Stimulated activated CD4-positive, alpha-beta T cell treated with anti-CD3 and anti-CD28 coated beads, Interleukin-12 subunit alpha, Interleukin-12 subunit beta, amount 100 ng/mL, for 24 hours (primary cell): ENCODE measurements at regions not wholly inside any gene's neighbourhood (a gene's known extent, or its start where the extent isn't known, plus 50 kb on each side); places are given as distances from the start of the nearest gene placed in this dataset.
A peak's percentile ranks its signal among the peaks of the same experiment; 100 is the strongest.

Source experiments
- DNase-seq, 2 experiments: peaks; one replicate each; pipeline ENCODE4 v3.0.0-alpha.2; 2020; ENCODE audit warnings: low read depth in 2 of 2

DNA sequence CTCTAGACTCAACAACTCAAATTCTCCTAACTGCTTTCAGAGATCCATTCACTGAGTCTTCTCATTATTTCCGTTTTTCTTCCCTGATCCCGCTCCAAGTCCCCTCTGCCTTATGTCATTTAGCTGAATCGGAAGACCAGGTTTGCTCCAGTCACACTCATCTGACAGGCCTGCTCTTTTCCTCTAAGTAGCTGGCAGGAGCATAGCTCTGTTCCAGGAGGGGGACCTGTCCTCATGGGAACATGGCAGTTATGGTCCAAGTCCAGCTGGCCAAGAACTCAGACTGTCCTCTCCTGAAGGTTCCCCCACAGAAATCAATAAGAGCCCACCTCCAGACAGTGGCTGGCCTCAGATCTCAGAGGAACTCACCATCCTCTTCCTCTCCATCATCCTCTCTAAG is 130.9 kb upstream of the SERP2 start:
- DNase-seq: no peak

DNA sequence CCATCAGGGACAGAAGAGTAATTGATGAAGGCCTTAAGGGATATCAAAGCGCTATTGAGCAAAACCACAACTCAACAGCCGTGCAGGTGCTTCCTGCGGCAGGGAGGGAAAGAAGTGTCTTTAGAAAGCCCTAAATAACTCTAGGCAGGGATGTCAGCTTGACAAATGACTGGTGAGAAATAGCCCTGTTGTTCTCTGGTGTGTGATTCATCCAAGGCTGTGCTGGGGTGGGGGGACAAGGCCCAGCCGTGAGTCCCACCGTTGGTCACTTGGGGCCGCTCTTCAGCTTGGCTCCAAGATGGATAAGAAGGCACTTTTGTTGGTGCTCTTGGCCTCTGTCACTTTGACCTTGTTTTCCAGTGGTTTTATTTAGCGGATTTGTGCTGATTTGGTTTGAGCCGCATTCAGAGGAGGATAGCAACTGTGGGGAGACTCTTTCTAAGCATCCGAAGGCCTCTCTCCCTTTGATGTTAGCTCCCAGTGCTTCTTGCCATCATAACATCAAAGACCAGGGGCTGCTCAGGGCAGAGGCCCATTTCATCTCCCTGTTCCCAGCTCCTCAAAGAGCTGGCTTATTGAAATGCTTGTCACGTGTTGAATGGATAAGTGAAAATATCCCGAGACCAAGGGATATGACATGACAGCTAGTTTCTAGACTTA is 130.3 kb upstream of the SERP2 start:
- DNase-seq: no peak

DNA sequence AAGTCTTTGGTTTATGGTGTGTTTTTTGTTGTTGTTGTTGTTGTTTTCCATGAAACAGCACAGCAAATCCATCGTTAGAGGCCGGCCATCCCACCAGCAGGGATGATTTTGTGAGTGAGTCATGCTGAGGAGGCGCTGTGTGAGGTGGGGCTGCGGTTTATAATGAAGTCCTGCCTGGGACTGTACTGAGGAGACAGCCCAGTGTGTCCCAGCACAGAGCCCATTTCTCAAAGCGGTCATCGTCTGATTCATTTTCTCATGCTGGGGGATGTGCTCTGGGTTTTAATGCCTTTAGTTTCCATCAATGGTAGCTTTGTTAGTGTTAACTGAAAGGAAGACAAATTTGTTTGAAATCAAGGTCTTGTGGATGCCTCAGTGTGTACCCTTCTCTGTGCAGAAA is 129.3 kb upstream of the SERP2 start:
- DNase-seq: no peak

DNA sequence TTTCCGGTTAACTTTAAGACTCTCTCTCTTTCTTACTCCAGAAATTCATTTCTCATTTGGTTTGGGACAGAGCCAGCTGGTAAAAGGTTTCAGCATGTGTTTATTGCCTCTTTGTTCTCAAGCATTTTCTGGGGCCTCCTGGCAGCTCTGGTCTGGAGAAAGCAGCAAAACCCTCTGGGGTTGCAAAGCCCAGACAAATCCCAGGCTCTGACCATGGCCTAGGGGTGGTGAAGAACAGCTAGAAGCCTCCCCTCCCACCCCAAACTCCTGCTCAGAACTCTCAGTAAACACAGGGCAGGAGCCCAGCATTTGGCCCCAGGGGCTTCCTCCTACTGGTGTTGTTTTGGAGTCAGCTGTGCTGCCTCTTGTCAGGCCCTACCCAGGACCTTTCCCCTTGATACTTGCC is 124.2 kb upstream of the SERP2 start:
- DNase-seq: no peak

DNA sequence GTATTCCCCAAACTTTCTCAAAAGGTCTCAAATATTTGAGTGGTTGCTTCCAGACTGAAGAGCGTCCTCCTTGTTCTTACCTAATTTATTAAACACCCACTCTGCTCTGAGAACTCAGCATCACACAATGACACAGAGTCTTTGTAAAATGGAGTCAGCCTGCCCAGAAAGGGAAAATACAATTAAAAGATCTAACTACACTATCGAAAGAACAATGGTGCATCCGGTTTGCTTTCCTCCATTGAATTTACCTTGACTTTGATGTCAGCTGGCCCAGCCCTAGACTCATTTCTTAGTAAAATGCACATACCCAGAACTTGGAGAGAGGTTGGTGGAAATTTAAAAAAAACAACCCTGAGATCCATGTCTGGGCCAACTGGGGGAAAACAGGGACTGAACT is 120.7 kb upstream of the SERP2 start:
- no peak for DNase-seq

DNA sequence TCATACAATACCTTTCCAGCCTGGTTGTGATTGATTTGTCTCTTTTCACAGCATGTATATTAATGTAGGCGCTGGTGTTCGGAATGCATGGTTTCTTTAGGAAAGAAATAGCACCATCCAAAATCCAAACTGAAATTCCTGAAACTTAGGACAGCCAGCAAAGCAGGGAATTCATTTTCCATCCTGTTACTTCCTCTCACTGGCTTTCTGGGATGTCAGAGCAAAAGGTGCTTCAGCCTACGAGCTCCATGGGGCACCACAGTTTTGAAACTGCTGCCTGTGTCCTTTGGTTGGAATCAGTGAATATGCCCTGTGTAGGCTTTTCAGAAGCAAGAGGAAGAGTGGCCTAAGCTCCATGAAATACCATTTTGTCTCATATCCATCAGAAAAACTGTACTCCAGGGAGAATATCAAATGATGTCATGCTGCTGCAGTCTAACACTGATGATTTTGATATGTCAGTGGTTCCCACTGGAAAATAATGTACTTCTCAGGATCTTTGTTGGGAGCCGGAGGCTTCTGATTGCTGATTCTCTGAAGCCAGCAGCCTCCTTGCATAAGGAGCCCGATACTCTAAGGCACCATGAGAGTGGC is 117.8 kb upstream of the SERP2 start:
- no peak for DNase-seq

DNA sequence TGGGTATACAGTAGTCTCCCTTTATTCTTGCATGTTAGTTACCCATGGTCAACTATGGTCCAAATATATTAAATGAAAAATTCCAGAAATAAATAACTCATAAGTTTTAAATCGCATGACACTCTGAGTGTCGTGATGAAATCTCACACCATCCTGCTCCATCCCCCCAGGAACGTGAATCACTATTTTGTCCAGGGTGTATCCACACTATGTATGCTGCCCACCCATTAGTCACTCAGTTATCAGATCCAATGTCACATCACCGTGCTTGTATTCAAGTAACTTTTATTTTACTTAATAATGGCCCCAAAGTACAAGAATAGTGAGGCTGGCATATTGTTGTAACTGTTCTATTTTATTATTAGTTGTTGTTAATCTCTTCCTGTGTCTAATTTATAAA is 115.8 kb upstream of the SERP2 start:
- DNase-seq: no peak

DNA sequence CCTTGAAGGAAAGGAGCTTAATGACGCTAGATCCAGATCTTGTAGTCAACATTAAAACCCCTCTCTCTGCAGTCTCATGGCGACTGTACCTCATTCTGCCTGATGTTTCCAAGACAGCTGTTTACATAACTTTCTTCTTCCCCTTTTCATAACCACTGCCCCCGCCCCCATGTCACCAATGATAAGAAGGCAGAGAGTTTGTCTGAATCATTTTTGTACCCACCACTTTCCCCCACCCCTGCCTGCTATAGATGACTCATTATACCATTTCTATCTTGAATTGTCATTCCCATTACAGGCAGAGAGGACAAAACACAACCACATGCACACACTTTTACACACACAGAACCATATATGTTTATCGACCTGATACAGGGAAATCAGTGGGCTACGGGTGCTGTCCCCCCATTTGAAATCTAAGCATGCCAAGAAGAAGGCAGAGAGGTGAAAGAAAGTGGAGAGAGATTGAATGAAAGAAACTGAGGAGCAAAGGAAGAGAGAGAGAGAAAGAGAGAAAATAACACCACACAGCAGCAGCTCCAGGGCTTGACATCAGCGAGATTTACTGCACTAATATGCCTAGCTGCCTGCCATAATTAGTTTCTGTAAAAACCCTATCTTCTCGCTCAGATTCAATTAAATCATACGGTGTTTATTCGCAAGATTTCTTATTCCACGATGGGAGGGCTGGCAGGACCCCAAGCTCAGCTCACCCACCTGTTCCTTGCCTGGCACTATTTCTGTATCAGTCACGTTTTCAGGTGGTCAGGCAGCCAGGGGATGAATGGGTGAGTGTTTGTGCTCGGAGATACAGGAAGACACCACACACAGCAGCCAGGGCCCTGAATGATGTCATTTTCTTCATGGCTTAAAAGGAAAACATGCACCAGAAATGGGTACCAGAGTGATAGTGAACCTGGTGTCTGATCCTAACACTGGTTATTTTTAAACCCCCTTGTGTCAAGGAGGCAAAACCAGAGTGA is 114.3 kb upstream of the SERP2 start:
- peak; percentile 45 to 74 for DNase-seq

DNA sequence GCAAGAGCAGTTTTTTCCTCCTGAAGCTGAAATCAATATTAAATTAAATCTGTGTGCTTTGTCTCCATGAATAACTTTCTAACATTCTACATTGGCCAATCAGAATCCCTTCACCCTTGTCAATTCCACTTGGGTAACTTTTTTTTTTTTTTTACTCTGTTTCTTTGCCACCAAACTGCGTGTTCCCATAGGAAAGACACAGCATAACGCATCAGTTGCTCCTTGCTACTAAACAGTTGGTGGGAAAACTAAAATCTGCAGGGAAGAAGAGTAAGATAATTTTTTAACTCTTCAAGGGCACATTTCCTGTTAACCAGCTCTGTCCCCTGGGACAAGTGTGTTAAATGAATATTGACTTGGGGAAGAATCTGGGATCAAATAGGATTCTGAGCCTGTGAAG is 113.3 kb upstream of the SERP2 start:
- no peak for DNase-seq

DNA sequence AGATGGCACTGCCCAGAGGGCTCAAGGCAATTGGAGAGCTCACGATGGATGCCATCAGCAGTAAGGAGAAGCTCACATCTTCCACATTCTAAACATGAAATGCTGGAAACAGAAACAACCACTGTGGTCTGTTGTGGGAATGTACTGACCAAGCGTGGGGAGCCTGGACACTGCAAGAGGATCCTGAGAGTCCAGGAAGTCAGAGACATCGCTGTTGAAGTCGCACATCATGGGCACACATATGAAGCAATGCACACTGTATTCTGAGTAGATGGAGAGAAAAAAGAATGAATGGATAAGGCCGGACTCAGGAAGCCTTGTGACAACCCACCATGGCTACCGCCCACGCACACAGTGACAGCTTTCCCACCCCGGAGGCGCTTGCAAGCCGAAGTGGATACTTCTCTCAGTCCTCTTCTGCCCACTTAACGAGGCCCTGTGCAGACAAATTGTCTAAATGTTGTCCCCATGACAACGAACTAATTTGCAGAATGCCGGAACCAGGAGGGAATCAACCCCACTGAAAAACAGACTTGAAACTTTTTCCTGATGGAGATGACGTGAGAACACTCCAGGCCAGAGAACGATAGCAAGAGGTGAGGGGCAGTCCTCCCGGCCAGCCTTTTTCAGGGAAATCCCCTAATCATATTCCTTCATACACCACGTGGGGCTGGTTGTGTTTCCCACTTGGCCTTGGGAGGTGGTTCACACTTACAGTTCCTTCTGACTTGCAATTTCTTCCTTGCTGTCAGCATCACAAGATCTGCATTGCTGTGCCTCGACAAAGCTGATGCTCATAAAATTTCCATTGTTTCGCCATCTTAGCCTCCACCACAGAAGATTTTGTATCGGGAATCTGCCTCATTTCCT is 109.6 kb upstream of the SERP2 start:
- no peak for DNase-seq

DNA sequence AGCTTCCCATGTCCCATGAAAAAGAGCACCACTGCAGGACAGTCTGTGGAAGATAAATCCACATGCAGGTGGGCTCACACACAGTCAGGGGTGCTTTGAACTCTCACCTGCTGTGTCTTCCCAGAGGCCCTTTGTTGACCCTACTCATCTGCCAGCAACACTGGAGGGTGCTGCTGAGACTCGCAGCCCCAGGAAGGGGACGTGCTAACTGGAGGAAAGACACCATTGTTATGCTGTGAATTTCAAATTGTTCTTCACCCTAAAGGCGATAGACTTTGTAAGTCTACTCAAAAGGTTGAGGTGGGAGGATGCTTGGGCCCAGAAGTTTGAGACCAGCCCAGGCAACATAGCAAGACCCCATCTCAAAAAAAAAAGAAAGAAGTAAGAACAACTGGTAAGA is 107.3 kb upstream of the SERP2 start:
- DNase-seq: no peak

DNA sequence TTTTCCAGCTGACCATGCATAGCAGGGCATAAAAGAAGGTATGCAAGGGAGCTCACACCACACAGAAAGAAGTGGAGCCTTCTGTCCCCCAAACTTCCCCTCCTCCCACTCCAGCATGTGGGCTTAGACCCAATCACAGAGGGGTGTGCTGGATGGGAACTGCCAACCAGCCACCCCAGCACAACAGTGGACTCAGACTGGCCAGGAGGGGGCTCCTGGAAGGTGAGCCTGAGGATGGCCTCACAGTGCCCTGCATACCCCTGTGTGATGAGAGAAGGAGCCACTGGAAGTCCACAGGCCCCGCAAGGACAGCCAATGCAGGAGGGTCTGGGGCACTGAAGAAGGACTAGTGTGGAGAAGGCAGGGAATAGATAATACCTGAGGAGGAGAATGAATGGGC is 106.9 kb upstream of the SERP2 start:
- DNase-seq: no peak

DNA sequence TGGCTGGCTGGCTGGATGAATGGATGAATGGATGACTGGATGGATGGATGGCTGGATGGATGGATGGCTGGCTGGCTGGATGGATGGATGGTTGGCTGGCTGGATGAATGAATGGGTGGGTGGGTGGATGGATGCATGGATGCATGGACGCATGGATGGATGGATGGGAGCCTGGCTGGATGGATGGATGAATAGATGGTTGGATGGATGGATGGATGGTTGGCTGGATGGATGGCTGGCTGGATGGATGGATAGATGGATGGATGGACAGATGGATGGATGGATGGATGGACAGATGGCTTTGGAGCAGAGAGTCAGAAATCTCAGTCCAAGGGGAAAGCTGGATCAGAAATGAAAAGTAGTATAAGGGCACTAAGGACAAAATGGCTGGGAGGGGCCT is 106.4 kb upstream of the SERP2 start:
- no peak for DNase-seq

DNA sequence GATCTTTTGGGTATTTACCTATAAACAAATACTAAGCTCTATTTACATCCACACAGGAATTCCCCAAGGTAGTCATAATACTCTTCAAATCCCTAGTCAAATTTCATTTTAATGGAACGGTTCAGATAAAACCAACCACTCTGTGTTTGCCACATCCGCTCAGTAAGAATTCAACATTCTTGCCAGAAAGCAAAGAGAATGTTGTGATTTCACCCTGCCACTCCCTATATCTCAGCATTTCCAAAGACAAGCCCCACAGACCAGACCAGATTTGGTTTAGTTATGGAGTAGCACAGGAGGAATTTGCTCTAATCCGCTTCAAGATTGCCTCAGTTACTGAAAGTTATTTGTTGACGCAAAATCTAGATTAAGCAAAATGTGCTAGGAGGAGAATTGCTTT is 105.6 kb upstream of the SERP2 start:
- DNase-seq: no peak

DNA sequence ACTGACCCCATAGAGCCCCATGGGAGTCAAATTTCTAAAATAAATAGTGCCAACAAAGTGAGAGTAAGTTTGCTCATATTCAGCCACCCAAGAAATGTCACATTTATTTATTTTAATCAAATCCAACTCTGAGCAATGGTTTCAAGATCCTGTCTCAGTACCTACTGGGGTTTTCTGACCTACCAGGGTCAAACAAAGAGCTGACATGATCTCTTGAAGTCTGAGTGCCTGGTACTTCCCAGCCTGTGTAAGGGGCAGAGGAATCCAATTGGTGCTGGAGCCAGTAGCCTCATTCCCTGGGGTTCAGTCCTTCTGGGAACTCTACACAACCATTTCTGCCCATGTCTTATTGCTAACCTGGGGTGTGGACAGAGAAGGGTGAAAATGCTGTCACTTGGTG is 104.6 kb upstream of the SERP2 start:
- DNase-seq: no peak

DNA sequence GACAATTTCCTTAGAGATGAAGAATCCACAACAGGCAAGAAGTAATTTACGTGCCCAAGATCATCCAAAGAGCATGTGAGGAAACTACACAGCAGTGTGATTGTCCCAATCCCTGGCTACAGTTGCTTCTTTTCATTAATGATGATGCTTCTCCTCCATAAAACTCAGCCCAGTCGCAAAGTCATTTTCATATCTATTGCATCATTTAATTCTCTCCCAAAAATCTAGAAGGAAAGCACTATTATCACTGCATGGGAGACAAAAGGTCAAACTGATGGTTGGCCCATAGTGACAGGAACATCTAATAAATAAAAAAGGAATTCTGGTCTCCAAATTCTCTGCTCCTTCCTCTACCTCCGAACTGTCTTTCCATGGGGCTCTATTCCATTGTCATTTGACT is 103.5 kb upstream of the SERP2 start:
- no peak for DNase-seq

DNA sequence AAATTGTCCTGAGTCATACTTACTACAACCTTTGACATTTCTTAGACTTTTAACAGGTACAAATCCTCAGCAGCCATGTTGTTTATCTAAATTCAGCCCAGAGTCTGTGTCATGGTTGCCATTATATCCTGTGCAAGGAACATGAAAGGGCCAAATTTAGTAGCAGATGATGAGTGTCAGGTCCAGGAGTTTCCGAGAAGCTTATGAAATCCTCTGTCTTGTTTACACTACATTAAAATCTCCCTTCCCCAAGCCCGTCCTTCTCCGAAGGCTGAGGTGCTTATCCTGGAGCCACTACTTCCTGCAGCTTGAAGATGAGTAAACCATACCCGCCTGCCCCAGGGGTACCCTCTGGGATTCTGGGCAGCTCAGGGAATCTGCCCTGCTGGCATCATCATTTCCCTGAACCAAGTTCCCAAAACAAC is 102.6 kb upstream of the SERP2 start:
- no peak for DNase-seq

DNA sequence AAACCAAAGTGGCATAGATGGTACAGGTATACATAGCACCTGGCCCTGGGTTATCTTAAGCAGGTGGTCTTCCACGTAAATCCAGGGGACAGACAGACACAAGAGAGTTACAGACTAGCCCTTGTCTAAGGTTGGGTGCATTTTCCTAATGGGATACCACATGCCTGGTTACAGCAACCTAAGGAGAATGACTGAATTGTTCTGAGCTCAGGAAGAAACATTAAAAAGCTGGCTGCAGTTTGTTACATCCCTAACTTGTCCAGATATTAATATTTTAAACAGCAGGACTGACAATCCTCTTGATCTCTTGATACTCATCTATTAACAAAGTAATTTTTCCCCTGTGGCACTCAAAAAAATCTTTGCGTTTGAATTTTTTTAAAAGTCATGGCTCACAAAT is 102.2 kb upstream of the SERP2 start:
- no peak for DNase-seq

DNA sequence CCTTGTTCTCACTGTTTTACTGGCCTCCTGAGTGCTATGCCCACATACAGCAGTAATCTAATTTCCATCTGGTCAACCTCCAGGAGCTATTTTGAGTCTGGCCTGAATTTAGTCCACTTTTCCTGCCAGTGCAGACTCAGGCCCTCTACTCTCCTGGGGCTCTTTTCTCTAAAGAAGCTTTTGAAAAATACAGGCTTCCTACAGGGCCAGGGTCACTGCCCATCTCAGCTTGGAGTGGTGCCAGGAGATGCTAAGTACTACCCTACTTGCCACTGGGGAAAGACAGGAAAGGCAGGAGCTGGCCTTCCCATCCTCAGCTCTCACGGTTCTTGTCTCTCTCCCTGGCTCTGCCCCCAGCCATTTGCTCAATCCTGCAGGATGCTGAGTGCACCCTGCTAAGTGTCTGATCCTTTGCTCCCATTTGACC is 101.7 kb upstream of the SERP2 start:
- no peak for DNase-seq

DNA sequence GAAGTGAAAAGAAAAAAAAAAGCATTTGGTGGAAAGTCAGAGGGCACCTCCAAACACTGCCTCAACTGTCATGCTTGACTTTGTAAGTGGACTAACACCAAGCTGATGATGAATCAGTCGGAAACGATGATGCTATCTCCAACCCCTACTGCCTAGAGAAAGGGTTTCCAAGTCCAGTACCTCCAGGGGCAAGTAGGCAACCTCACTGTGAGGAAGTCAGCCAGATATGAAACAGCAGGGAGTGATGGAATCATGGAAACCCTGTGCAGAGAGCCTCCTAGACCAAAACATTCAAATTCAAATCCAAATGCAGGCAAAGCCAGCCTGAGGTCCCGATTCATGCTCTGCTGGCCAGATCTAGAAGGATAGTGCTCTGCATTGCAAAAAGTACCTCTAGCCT is 100.9 kb upstream of the SERP2 start:
- DNase-seq: no peak

DNA sequence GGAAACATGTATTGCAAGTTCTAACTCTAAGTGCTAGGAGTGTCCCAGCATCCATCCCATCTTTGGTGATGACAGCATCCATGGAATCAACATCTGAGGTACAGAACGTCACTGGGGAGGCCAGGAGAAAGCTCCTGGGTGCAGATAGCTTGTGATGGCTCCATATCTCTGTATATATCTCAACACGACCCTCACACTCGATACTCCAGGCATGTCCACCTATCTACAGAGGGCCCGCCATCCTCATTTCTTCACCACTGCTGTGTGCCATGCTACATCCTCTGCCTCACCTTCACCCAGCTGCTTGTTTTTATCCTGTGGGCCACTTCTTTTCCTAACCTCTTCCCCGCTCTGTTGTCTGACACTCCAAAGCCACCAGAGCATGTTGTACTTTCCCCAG is 100.4 kb upstream of the SERP2 start:
- DNase-seq: no peak
